GM20000 (cell line): ENCODE measurements at regions not wholly inside any gene's neighbourhood (a gene's known extent, or its start where the extent isn't known, plus 50 kb on each side); places are given as distances from the start of the nearest gene placed in this dataset.

Source experiments
- DNase-seq: peaks from one replicate; pipeline ENCODE4 v3.0.0; 2012; ENCODE audit warnings: low spot score
- CTCF ChIP-seq: IDR thresholded peaks from 2 replicates; pipeline ENCODE4 v1.5.1; 2012; ENCODE audit warnings: mild to moderate bottlenecking, control low read depth; ENCODE audit errors: extremely low read depth, missing control alignments

GRCh38 chr7:50221433-50221832, 83.1 kb upstream of the IKZF1 start:
- no peak for TF ChIP-seq CTCF
- no peak for DNase-seq

GRCh38 chr7:50221028-50221427, 83.5 kb upstream of the IKZF1 start:
- DNase-seq: no peak
- no peak for TF ChIP-seq CTCF

- DNase-seq: no peak
- TF ChIP-seq CTCF: no peak
Measured at GRCh38 chr7:50220273-50220672, 84.2 kb upstream of the IKZF1 start.

GRCh38 chr7:50217821-50218281, 86.7 kb upstream of the IKZF1 start:
- no peak for DNase-seq
- no peak for TF ChIP-seq CTCF

- DNase-seq: no peak
- TF ChIP-seq CTCF: no peak
Measured at GRCh38 chr7:50217401-50217800, 87.1 kb upstream of the IKZF1 start.

- no peak for DNase-seq
- TF ChIP-seq CTCF: no peak
Measured at GRCh38 chr7:50216626-50217025, 87.9 kb upstream of the IKZF1 start.

GRCh38 chr7:50214771-50215170, 89.7 kb upstream of the IKZF1 start:
- no peak for TF ChIP-seq CTCF
- no peak for DNase-seq
